Lower lobe of right lung (tissue), 2 donors: ENCODE measurements at regions not wholly inside any gene's neighbourhood (a gene's known extent, or its start where the extent isn't known, plus 50 kb on each side); places are given as distances from the start of the nearest gene placed in this dataset.
"Not testable (repeated sequence)": the region's sequence is repeated elsewhere in the genome, so short reads cannot be mapped to it uniquely, and the experiment has no call there.

Source experiments
- ATAC-seq, 2 donors: fragments of 200-7000 bp; cut with Tn5 transposase; one replicate each; pipeline ENCODE4 v1.9.1; 2020 to 2022; ENCODE audit warnings: mild to moderate bottlenecking in 2 of 2, moderate library complexity in 2 of 2
- DNase-seq: peaks from one replicate; pipeline ENCODE4 v3.0.0-alpha.2; 2020
- H3K27ac ChIP-seq: fragments of 200-600 bp; one replicate; pipeline ENCODE4 v1.8.0; 2022
- H3K27me3 ChIP-seq: fragments of 200-600 bp; one replicate; pipeline ENCODE4 v1.8.0; 2022; ENCODE audit warnings: low read depth
- H3K36me3 ChIP-seq: fragments of 200-600 bp; one replicate; pipeline ENCODE4 v1.8.0; 2022; ENCODE audit warnings: mild to moderate bottlenecking
- H3K4me1 ChIP-seq: fragments of 200-600 bp; one replicate; pipeline ENCODE4 v1.8.0; 2022
- H3K4me3 ChIP-seq: fragments of 200-600 bp; one replicate; pipeline ENCODE4 v1.8.0; 2022; ENCODE audit warnings: mild to moderate bottlenecking
- H3K9me3 ChIP-seq: fragments of 200-600 bp; one replicate; pipeline ENCODE4 v1.8.0; 2022
- CTCF ChIP-seq: fragments of 200-600 bp; IDR thresholded peaks from one replicate; pipeline ENCODE4 v1.8.0; 2022; ENCODE audit warnings: antibody characterized with exemption, mild to moderate bottlenecking
- intact Hi-C: fragments of 100-400 bp; cut with DNase I; formaldehyde crosslinking; loops from one replicate; pipeline ENCODE4 v1.11.0; 2022
- donor health status: DM: no; HTN: yes; CAD: no; lungs with severe emphysema.

- H3K4me3 ChIP-seq: no peak overlapping the region
- TF ChIP-seq CTCF: no peak
- no peaks in the 10 kb centered on the region for H3K36me3 ChIP-seq
- H3K9me3 ChIP-seq: no peaks in the 10 kb centered on the region
- no peak for ATAC-seq
- H3K4me1 ChIP-seq: no peaks in the 10 kb centered on the region
- peaks cover 4% of the 10 kb centered on the region for H3K27me3 ChIP-seq
- no peak for DNase-seq
- intact Hi-C loops: no loop called here
- H3K27ac ChIP-seq: no peak overlapping the region
Measured at GRCh38 chr10:77718957-77719356, 81.3 kb upstream of the KCNMA1 start.

- H3K4me3 ChIP-seq, DNase-seq, ATAC-seq, H3K36me3 ChIP-seq, H3K27ac ChIP-seq, H3K4me1 ChIP-seq, H3K27me3 ChIP-seq, H3K9me3 ChIP-seq, intact Hi-C loops: not testable (repeated sequence)
Measured at GRCh38 chr10:77718312-77718711, 80.7 kb upstream of the KCNMA1 start.

GRCh38 chr10:77717336-77717735 is 79.7 kb upstream of the KCNMA1 start:
- DNase-seq (no peak), ATAC-seq (no peak)
- no peak for TF ChIP-seq CTCF
- Histone ChIP-seq H3K9me3 (no peaks in the 10 kb centered on the region), H3K4me3 (no peak overlapping the region), H3K4me1 (no peaks in the 10 kb centered on the region), H3K27ac (no peak overlapping the region), H3K27me3 (peaks cover 9% of the 10 kb centered on the region), H3K36me3 (no peaks in the 10 kb centered on the region)
- intact Hi-C loops: no loop called here

- intact Hi-C loops: no loop called here
- no peak for TF ChIP-seq CTCF
- Histone ChIP-seq H3K27ac (no peak overlapping the region), H3K27me3 (peaks cover 15% of the 10 kb centered on the region), H3K4me1 (no peaks in the 10 kb centered on the region), H3K4me3 (no peak overlapping the region), H3K9me3 (no peaks in the 10 kb centered on the region), H3K36me3 (no peaks in the 10 kb centered on the region)
- ATAC-seq (no peak), DNase-seq (no peak)
Measured at GRCh38 chr10:77716458-77717317, 79.1 kb upstream of the KCNMA1 start.

GRCh38 chr10:77715536-77715935 is 77.9 kb upstream of the KCNMA1 start:
- H3K36me3 ChIP-seq: no peaks in the 10 kb centered on the region
- H3K4me3 ChIP-seq: no peak overlapping the region
- no peak overlapping the region for H3K27ac ChIP-seq
- intact Hi-C loops: no loop called here
- DNase-seq: no peak
- no peak for ATAC-seq
- no peaks in the 10 kb centered on the region for H3K9me3 ChIP-seq
- no peak for TF ChIP-seq CTCF
- H3K4me1 ChIP-seq: peaks cover 10% of the 10 kb centered on the region
- peaks cover 24% of the 10 kb centered on the region for H3K27me3 ChIP-seq

- Histone ChIP-seq H3K36me3 (no peaks in the 10 kb centered on the region), H3K4me1 (peaks cover 10% of the 10 kb centered on the region), H3K27me3 (peaks cover 28% of the 10 kb centered on the region), H3K27ac (no peak overlapping the region), H3K9me3 (no peaks in the 10 kb centered on the region), H3K4me3 (no peak overlapping the region)
- TF ChIP-seq CTCF: no peak
- ATAC-seq: no peak
- intact Hi-C loops: no loop called here
- DNase-seq: no peak
Measured at GRCh38 chr10:77715088-77715487, 77.5 kb upstream of the KCNMA1 start.
